CD4-positive, alpha-beta T cell (primary cell): ENCODE measurements at regions not wholly inside any gene's neighbourhood (a gene's known extent, or its start where the extent isn't known, plus 50 kb on each side); places are given as distances from the start of the nearest gene placed in this dataset.

Experiments used
- ATAC-seq: fragments of 200-7000 bp; cut with Tn5 transposase; one replicate; pipeline ENCODE4 v1.10.0; 2022; ENCODE audit warnings: mild to moderate bottlenecking; ENCODE audit not compliant: poor library complexity
- CTCF ChIA-PET: fragments of 350-600 bp; sonication (Branson Sonifier 250); formaldehyde crosslinking; loops from one replicate; lab custom pipeline; 2021; ENCODE audit warnings: antibody characterized with exemption, inconsistent platforms; lab: Charles Lee
- POLR2A ChIA-PET: fragments of 350-600 bp; sonication (Branson Sonifier 250); formaldehyde crosslinking; loops from one replicate; lab custom pipeline; 2021; ENCODE audit warnings: antibody characterized with exemption, inconsistent platforms; lab: Charles Lee
- DNase-seq, 14 experiments: peaks; one replicate each; pipeline ENCODE4 v3.0.0-alpha.2; 2013 to 2020; ENCODE audit warnings: mixed read lengths in 2 of 14
- H3K27ac ChIP-seq, 2 donors: one replicate each; pipeline versions ENCODE4 v1.5.1 to v1.7.0; 2013; ENCODE audit warnings: low read length in 2 of 2, low read depth in 1 of 2, mild to moderate bottlenecking in 1 of 2
- H3K27me3 ChIP-seq, 2 experiments: 1 replicate in 1 of 2; 2 replicates in 1 of 2; pipeline versions ENCODE4 v1.6.1 to v1.7.0; 2013; ENCODE audit warnings: low read length in 2 of 2, control low read depth in 1 of 2, mild to moderate bottlenecking in 1 of 2, moderate library complexity in 1 of 2; ENCODE audit not compliant: insufficient read depth in 2 of 2, control insufficient read depth in 1 of 2
- H3K36me3 ChIP-seq: one replicate; pipeline ENCODE4 v1.6.1; 2013; ENCODE audit warnings: low read length, control low read depth; ENCODE audit not compliant: insufficient read depth
- H3K4me1 ChIP-seq: one replicate; pipeline ENCODE4 v1.6.1; 2013; ENCODE audit warnings: low read length, control low read depth; ENCODE audit not compliant: insufficient read depth
- H3K4me3 ChIP-seq: one replicate; pipeline ENCODE4 v1.5.1; 2013; ENCODE audit warnings: mild to moderate bottlenecking, low read length, moderate library complexity
- H3K9me3 ChIP-seq, 2 experiments: 1 replicate in 1 of 2; 2 replicates in 1 of 2; pipeline versions ENCODE4 v1.6.1 to v1.7.0; 2013; ENCODE audit warnings: low read length in 2 of 2, mild to moderate bottlenecking in 2 of 2, control low read depth in 1 of 2, moderate library complexity in 1 of 2; ENCODE audit not compliant: control insufficient read depth in 1 of 2, insufficient read depth in 1 of 2
- H3K27ac Mint-ChIP-seq: one replicate; pipeline ENCODE4 v1.8.0; 2020; ENCODE audit warnings: mixed read lengths
- H3K27me3 Mint-ChIP-seq: one replicate; pipeline ENCODE4 v1.8.0; 2021; ENCODE audit warnings: mixed read lengths
- H3K36me3 Mint-ChIP-seq: one replicate; pipeline ENCODE4 v1.8.0; 2021; ENCODE audit warnings: low read depth, mixed read lengths
- H3K4me1 Mint-ChIP-seq: one replicate; pipeline ENCODE4 v1.8.0; 2021; ENCODE audit warnings: low read depth, mixed read lengths
- H3K4me3 Mint-ChIP-seq: one replicate; pipeline ENCODE4 v1.8.0; 2020; ENCODE audit warnings: mild to moderate bottlenecking, mixed read lengths
- H3K9me3 Mint-ChIP-seq: one replicate; pipeline ENCODE4 v1.8.0; 2020; ENCODE audit warnings: mixed read lengths
- intact Hi-C, 2 experiments: fragments of 100-400 bp; cut with DNase I in 1 of 2; cut with micrococcal nuclease in 1 of 2; formaldehyde crosslinking; loops; one replicate each; pipeline versions ENCODE4 v1.15.1 to v1.9.0; 2023 to 2025; cut with DNase I, micrococcal nuclease
- TF ChIP-seq, protein P1 (sequence below): fragments of 200-600 bp; IDR thresholded peaks from one replicate; pipeline ENCODE4 v1.8.0; 2022; ENCODE audit warnings: antibody characterized with exemption, mild to moderate bottlenecking

DNA sequence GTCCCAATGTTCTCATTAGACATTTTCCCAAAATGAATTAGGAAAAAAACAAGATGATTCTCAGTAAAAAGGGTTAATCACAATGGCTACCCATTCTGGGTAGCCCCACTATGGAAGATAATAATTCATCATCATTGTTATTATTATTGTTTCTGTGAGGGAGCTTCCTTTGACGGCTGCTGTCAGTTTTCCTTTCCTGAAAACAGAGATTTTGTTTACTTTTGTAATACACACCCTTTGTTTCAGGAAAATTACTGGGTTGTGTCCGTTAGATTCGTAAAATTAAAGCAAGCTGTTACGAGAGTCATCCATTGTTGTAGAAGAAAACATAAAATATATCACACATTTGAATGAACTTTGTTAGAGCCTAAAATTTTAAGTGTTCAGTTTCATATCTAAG lies 192.9 kb upstream of the ANKRD50 start:
- Histone ChIP-seq H3K36me3 (no peaks in the 10 kb centered on the region), H3K27ac (no peak overlapping the region), H3K9me3 (no peaks in the 10 kb centered on the region), H3K4me1 (no peaks in the 10 kb centered on the region), H3K4me3 (no peak overlapping the region), H3K27me3 (no peaks in the 10 kb centered on the region)
- TF ChIP-seq, protein P1, sequence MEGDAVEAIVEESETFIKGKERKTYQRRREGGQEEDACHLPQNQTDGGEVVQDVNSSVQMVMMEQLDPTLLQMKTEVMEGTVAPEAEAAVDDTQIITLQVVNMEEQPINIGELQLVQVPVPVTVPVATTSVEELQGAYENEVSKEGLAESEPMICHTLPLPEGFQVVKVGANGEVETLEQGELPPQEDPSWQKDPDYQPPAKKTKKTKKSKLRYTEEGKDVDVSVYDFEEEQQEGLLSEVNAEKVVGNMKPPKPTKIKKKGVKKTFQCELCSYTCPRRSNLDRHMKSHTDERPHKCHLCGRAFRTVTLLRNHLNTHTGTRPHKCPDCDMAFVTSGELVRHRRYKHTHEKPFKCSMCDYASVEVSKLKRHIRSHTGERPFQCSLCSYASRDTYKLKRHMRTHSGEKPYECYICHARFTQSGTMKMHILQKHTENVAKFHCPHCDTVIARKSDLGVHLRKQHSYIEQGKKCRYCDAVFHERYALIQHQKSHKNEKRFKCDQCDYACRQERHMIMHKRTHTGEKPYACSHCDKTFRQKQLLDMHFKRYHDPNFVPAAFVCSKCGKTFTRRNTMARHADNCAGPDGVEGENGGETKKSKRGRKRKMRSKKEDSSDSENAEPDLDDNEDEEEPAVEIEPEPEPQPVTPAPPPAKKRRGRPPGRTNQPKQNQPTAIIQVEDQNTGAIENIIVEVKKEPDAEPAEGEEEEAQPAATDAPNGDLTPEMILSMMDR, result no peak
- CTCF ChIA-PET, result no interaction called here
- Mint-ChIP-seq H3K36me3 (no peaks in the 10 kb centered on the region), H3K27ac (no peak overlapping the region), H3K9me3 (peaks cover 3% of the 10 kb centered on the region), H3K27me3 (no peaks in the 10 kb centered on the region), H3K4me1 (no peaks in the 10 kb centered on the region), H3K4me3 (no peak overlapping the region)
- no peak for DNase-seq
- intact Hi-C loops, result no loop called here
- POLR2A ChIA-PET, result no interaction called here
- ATAC-seq, result no peak

- ChIA-PET CTCF (no interaction called here), POLR2A (no interaction called here)
- H3K4me3 Mint-ChIP-seq, result no peak overlapping the region
- peaks cover 3% of the 10 kb centered on the region for H3K9me3 Mint-ChIP-seq
- no peaks in the 10 kb centered on the region for H3K27me3 Mint-ChIP-seq
- Histone ChIP-seq H3K27ac (no peak overlapping the region), H3K4me1 (no peaks in the 10 kb centered on the region), H3K9me3 (no peaks in the 10 kb centered on the region), H3K27me3 (no peaks in the 10 kb centered on the region), H3K36me3 (no peaks in the 10 kb centered on the region), H3K4me3 (no peak overlapping the region)
- H3K27ac Mint-ChIP-seq, result no peak overlapping the region
- H3K36me3 Mint-ChIP-seq, result no peaks in the 10 kb centered on the region
- intact Hi-C loops, result no loop called here
- no peak for DNase-seq
- TF ChIP-seq, protein P1, result no peak
- ATAC-seq, result no peak
- H3K4me1 Mint-ChIP-seq, result no peaks in the 10 kb centered on the region
These were observed 192.3 kb upstream of the ANKRD50 start for GRCh38 chr4:124904723-124905388.

DNA sequence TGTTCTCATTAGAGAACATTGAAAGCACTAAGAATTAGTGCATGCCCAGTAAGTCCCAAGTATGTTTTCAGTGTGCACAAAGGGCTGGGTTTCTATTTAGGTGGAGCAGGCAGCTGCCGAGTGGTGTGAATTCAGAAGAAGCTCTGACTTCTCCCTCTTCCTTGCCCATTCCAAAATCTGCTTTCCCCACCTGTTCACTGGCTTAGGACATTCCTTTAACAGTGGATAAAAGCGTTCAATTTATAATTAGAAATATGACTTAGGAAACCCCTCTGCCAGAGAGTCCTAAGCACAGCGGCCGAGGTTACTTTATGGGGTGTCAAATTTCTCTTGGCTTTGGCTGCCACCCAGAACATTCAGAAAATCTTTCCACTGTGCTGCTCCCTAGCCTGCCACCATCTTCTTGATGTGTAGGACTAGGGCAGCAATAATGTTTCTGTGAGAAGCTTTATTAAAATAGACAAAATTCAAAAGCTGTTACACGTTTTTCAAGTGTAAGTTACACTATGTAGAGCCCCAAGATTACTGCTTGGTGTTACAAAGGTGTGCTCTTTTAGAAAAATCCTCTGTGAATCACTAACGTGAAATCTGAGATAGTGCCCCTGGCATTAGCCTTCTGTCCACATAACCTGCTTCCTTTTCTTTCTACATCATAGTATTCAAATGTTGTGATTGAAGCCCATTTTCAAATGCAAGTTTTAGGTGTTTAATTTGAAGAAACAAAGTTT lies 191.6 kb upstream of the ANKRD50 start:
- Mint-ChIP-seq H3K27ac (no peak overlapping the region), H3K9me3 (peaks cover 6% of the 10 kb centered on the region), H3K4me1 (no peaks in the 10 kb centered on the region), H3K4me3 (no peak overlapping the region), H3K27me3 (no peaks in the 10 kb centered on the region), H3K36me3 (no peaks in the 10 kb centered on the region)
- TF ChIP-seq, protein P1, result no peak
- no peaks in the 10 kb centered on the region for H3K36me3 ChIP-seq
- ChIA-PET CTCF (no interaction called here), POLR2A (no interaction called here)
- H3K4me1 ChIP-seq, result no peaks in the 10 kb centered on the region
- no peak overlapping the region for H3K4me3 ChIP-seq
- H3K9me3 ChIP-seq, result no peaks in the 10 kb centered on the region
- DNase-seq (no peak), ATAC-seq (no peak)
- H3K27ac ChIP-seq, result no peak overlapping the region
- intact Hi-C loops, result no loop called here
- H3K27me3 ChIP-seq, result no peaks in the 10 kb centered on the region
